AG09319 (cell line): ENCODE measurements at regions not wholly inside any gene's neighbourhood (a gene's known extent, or its start where the extent isn't known, plus 50 kb on each side); places are given as distances from the start of the nearest gene placed in this dataset.

Experiments used
- DNase-seq: peaks from one replicate; pipeline ENCODE4 v3.0.0-alpha.2; 2010; ENCODE audit warnings: low read depth; ENCODE audit errors: extremely low read depth
- CTCF ChIP-seq: IDR thresholded peaks from 2 replicates; pipeline ENCODE4 v1.5.1; 2011; ENCODE audit warnings: low read depth, mild to moderate bottlenecking, inconsistent platforms, low read length, moderate library complexity

- TF ChIP-seq CTCF, result no peak
- DNase-seq, result no peak
Observed at GRCh38 chr21:43283136-43283924, 114.5 kb downstream of the CRYAA start.

- no peak for DNase-seq
- no peak for TF ChIP-seq CTCF
Observed at GRCh38 chr21:43282358-43283120, 113.7 kb downstream of the CRYAA start.

- no peak for TF ChIP-seq CTCF
Observed at GRCh38 chr21:43281661-43282357, 113.0 kb downstream of the CRYAA start.

GRCh38 chr21:43280949-43281633 is 112.3 kb downstream of the CRYAA start:
- TF ChIP-seq CTCF, result no peak
- DNase-seq, result no peak

More at GRCh38 chr21:43281661-43282357, 113.0 kb downstream of the CRYAA start:
- no peak for DNase-seq

- TF ChIP-seq CTCF, result no peak
- DNase-seq, result no peak
Observed at GRCh38 chr21:43279578-43279894, 110.7 kb downstream of the CRYAA start.

- DNase-seq, result no peak
- TF ChIP-seq CTCF, result no peak
Observed at GRCh38 chr21:43278766-43279577, 110.2 kb downstream of the CRYAA start.
